ENCODE measurements at regions not wholly inside any gene's neighbourhood (a gene's known extent, or its start where the extent isn't known, plus 50 kb on each side); places are given as distances from the start of the nearest gene placed in this dataset.

DNA sequence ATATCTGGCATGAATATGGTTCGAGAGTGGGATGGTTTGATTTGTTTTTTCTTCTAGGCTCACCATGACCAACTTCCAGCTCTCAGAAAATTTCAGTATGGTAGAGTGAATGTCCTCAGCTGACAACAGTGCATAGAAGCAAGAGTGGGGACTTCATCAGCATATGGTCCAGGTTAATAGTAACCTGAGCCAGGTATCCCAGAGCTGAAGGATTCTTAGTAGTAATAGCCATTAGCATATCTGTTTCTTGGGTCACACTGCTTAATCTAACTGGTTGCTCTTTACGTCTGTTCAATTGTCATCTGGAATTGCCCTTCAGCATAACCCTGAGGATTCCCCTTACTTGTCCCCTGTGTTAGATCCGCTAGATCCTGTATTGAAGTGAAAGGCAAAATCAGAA lies 151.8 kb downstream of the GMNC start:
- Histone ChIP-seq H3K4me3 (ENCODE audit: low read depth, low read length, poor library complexity, severe bottlenecking) (no peak overlapping the region), H3K36me3 (ENCODE audit: insufficient read depth, low read length) (no peaks in the 10 kb centered on the region), H3K9me2 (ENCODE audit: insufficient read depth, low read length) (no peaks in the 10 kb centered on the region), H3K27ac (ENCODE audit: low read depth, low read length, poor library complexity, severe bottlenecking) (no peak overlapping the region), H3K4me1 (ENCODE audit: insufficient read depth, low read length, poor library complexity, severe bottlenecking) (no peaks in the 10 kb centered on the region), H3K79me2 (ENCODE audit: insufficient read depth, low read depth, low read length) (no peaks in the 10 kb centered on the region), H3K9me3 (ENCODE audit: low read length) (no peaks in the 10 kb centered on the region), H4K20me1 (ENCODE audit: insufficient read depth, low read length) (no peaks in the 10 kb centered on the region), H2AFZ (ENCODE audit: low read length) (no peak overlapping the region), H3K4me2 (ENCODE audit: low read length) (no peak overlapping the region)
- BruUV-seq (replicated peaks): no TSS peak
- ChIA-PET POLR2A (interaction anchor here (1.2 kb wide), 1 partner anchor 131 kb away, joined by 3 read pairs; no protein-coding TSS in a partner anchor), CTCF (ENCODE audit: unreplicated experiment) (no interaction called here)
- TF ChIP-seq, protein P1, sequence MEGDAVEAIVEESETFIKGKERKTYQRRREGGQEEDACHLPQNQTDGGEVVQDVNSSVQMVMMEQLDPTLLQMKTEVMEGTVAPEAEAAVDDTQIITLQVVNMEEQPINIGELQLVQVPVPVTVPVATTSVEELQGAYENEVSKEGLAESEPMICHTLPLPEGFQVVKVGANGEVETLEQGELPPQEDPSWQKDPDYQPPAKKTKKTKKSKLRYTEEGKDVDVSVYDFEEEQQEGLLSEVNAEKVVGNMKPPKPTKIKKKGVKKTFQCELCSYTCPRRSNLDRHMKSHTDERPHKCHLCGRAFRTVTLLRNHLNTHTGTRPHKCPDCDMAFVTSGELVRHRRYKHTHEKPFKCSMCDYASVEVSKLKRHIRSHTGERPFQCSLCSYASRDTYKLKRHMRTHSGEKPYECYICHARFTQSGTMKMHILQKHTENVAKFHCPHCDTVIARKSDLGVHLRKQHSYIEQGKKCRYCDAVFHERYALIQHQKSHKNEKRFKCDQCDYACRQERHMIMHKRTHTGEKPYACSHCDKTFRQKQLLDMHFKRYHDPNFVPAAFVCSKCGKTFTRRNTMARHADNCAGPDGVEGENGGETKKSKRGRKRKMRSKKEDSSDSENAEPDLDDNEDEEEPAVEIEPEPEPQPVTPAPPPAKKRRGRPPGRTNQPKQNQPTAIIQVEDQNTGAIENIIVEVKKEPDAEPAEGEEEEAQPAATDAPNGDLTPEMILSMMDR (conservative IDR thresholded peaks at IDR 0.05; ENCODE audit: low read length): no peak
- TF ChIP-seq EZH2phosphoT487 (IDR thresholded peaks at IDR 0.05; ENCODE audit: borderline replicate concordance, low read depth, low read length): no peak
- no peak for DNase-seq (ENCODE audit: low spot score)
- intact Hi-C loops (cut with micrococcal nuclease; ENCODE audit: unreplicated experiment): no loop called here

DNA sequence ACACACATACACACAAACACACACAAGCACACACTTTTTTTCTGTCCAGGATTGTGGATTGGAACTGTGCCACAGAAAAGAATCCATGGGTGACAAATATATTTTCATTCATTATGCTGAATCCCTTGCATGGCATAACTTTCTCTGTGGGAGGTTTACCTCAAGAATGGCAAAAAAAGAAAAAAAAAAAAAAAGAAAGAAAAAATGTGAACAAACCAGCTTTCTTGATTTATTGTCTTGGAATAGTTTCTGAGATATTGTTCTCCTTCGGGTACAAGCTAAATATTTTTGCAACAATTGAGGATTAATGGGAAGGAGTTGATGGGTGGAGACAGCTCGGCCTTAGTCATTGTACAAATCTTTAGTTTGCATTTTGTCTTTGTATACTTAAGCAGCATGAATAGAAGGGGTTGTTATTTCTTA lies 153.1 kb downstream of the GMNC start:
- H3K79me2 ChIP-seq (ENCODE audit: insufficient read depth, low read depth, low read length): no peaks in the 10 kb centered on the region
- no peaks in the 10 kb centered on the region for H3K9me2 ChIP-seq (ENCODE audit: insufficient read depth, low read length)
- H3K4me2 ChIP-seq (ENCODE audit: low read length): no peak overlapping the region
- no TSS peak for BruUV-seq (replicated peaks)
- no peak for TF ChIP-seq EZH2phosphoT487 (IDR thresholded peaks at IDR 0.05; ENCODE audit: borderline replicate concordance, low read depth, low read length)
- TF ChIP-seq, protein P1 (conservative IDR thresholded peaks at IDR 0.05; ENCODE audit: low read length): no peak
- no peaks in the 10 kb centered on the region for H3K9me3 ChIP-seq (ENCODE audit: low read length)
- H3K4me1 ChIP-seq (ENCODE audit: insufficient read depth, low read length, poor library complexity, severe bottlenecking): no peaks in the 10 kb centered on the region
- ChIA-PET POLR2A (interaction anchor here (0.7 to 0.8 kb wide), 2 partner anchors 8 to 95 kb away, joined by 3 read pairs; no protein-coding TSS in a partner anchor), CTCF (ENCODE audit: unreplicated experiment) (no interaction called here)
- no peak overlapping the region for H3K4me3 ChIP-seq (ENCODE audit: low read depth, low read length, poor library complexity, severe bottlenecking)
- H3K36me3 ChIP-seq (ENCODE audit: insufficient read depth, low read length): no peaks in the 10 kb centered on the region
- no peak overlapping the region for H3K27ac ChIP-seq (ENCODE audit: low read depth, low read length, poor library complexity, severe bottlenecking)
- H4K20me1 ChIP-seq (ENCODE audit: insufficient read depth, low read length): no peaks in the 10 kb centered on the region
- no peak for DNase-seq (ENCODE audit: low spot score)
- intact Hi-C loops (cut with micrococcal nuclease; ENCODE audit: unreplicated experiment): no loop called here
- H2AFZ ChIP-seq (ENCODE audit: low read length): no peak overlapping the region

Data from OCI-LY7 (cell line).